ENCODE measurements at regions not wholly inside any gene's neighbourhood (a gene's known extent, or its start where the extent isn't known, plus 50 kb on each side); places are given as distances from the start of the nearest gene placed in this dataset.
"Not testable (repeated sequence)": the region's sequence is repeated elsewhere in the genome, so short reads cannot be mapped to it uniquely, and the experiment has no call there.

DNA sequence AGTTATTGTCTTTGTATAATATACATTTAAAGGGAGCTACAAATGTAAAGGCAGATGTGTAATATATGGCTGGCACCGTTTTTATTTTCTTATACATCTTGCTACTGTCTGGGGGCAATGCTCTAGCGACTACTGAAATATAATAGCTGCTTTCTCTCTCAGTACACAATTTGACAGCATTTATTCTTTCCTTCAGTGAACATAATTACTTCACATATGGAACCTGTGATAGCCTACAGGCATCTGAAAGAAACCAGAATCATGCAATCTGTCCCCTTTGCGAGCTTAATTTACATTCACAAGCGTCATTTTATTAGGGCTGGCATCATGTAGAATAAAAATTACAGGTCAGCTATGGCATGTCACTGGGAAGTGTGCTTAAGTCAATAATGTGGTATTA is 557.5 kb upstream of the PTBP2 start:
- DNase-seq (ENCODE audit: low spot score in 2 of 2) = no peak
- no peak overlapping the region for H3K27ac Mint-ChIP-seq
- ATAC-seq = no peak
- H3K9me3 Mint-ChIP-seq = peaks cover 15 to 16% of the 10 kb centered on the region in 2 donors
- peaks cover 0 to 6% of the 10 kb centered on the region in 2 donors for H3K36me3 Mint-ChIP-seq

DNA sequence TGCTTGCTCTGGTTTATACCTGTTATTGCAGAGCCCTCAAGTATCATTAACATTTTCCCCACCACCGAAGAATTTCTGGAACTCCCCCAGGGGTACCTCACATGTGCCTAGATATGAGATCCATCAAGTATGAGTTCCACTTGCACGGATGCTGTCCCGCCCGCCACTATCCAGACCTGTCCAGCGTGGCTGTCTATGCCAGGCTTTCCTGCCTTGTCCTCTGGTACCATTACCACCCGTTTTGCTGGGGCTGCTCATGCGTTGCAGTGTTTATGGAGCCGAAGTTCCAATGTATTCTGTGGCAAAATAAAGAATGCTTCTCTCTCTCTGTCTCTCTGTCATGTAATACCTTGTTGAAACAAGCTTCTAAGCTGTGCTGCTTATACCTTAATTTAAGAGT is 543.5 kb upstream of the PTBP2 start:
- H3K36me3 Mint-ChIP-seq = no peaks in the 10 kb centered on the region
- no peak overlapping the region for H3K27ac Mint-ChIP-seq
- H3K9me3 Mint-ChIP-seq = peaks cover 14 to 15% of the 10 kb centered on the region in 2 donors
- DNase-seq (ENCODE audit: low spot score in 2 of 2) (no peak), ATAC-seq (no peak)

DNA sequence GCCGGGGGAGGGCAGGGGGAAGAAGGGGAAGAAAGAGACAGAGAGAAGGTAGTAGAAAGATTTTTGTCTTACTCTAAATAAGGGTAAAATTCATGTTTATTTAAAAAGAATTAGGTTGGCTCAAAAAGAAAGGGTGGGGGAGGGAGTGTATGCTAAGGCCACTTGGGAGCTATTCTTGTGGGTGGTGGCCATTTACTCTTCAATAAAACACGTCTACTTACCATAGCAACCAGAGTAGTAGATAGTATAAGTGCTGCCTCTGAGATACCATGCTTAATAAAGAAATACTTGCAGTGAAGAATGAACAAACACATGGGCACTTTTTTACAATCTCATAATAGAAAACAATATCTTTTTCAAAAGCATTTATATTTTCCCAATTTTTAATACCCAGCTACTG is 538.1 kb upstream of the PTBP2 start:
- ATAC-seq (no peak), DNase-seq (ENCODE audit: low spot score in 2 of 2) (no peak)
- no peak overlapping the region for H3K27ac Mint-ChIP-seq
- no peaks in the 10 kb centered on the region for H3K36me3 Mint-ChIP-seq
- peaks cover 5 to 8% of the 10 kb centered on the region in 2 donors for H3K9me3 Mint-ChIP-seq

DNA sequence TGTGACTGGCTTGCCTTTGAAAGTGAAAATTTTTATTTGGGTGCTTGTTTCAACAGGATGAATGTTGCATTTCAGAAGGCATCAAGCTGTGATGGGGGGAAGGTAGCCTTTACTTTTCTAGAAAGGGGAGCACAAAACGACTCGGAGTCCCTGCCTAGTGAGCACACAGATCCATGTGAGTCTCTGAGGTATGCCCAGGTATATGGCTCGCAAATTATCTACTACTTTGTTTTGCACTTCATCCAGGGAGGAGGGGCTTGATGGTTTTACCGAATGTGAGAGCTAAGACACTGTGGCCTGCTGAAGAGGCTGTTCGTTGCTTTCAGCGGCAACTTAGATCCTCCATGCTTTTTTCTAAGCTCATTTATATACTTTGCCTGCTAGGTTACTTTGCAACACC is 537.7 kb upstream of the PTBP2 start:
- DNase-seq (ENCODE audit: low spot score in 2 of 2) (no peak), ATAC-seq (no peak)
- peaks cover 6 to 8% of the 10 kb centered on the region in 2 donors for H3K9me3 Mint-ChIP-seq
- no peaks in the 10 kb centered on the region for H3K36me3 Mint-ChIP-seq
- no peak overlapping the region for H3K27ac Mint-ChIP-seq

DNA sequence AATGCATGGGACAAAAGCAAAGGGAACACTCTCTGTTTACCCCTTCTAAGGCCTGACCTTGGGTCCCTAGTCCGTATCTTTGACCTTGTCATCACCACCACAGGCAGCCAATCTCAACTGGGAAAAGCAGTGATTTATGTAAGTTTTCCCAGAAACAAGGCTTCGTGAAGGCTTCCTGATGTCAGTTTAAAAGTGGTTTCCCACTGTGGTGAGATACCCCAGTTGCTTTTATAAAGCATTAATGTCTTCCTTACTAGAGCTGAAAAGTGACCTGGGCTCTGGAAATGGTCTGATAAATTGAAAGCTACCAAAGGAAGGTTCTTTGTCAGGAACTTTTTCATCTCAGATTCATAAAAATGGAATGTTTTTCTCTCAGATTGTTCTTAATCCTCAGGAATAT is 536.4 kb upstream of the PTBP2 start:
- H3K9me3 Mint-ChIP-seq = peaks cover 0 to 7% of the 10 kb centered on the region in 2 donors
- DNase-seq (ENCODE audit: low spot score in 2 of 2) (no peak), ATAC-seq (no peak)
- no peaks in the 10 kb centered on the region for H3K36me3 Mint-ChIP-seq
- no peak overlapping the region for H3K27ac Mint-ChIP-seq

DNA sequence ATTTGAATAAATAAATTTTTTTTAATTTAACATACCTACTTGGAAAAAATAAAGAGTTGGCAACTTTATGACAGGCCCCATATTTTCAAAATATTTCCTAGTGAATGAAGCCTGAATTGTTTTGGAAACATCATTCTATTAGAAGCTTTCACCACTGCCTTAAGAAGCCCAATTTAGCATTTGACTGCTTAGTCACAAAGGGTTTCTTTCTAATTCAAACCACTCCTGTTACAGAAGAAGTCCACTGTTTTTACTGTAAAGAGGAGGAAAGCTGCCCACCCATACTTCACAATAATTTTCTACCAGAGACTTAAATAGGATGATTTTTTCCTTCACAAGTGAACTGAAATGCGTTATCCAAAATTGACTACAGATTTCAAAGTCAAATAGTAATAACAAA is 534.6 kb upstream of the PTBP2 start:
- DNase-seq (ENCODE audit: low spot score in 2 of 2) (no peak), ATAC-seq (no peak)
- Mint-ChIP-seq H3K36me3 (peaks cover 0 to 6% of the 10 kb centered on the region in 2 donors), H3K27ac (no peak overlapping the region), H3K9me3 (peaks cover 6 to 11% of the 10 kb centered on the region in 2 donors)

DNA sequence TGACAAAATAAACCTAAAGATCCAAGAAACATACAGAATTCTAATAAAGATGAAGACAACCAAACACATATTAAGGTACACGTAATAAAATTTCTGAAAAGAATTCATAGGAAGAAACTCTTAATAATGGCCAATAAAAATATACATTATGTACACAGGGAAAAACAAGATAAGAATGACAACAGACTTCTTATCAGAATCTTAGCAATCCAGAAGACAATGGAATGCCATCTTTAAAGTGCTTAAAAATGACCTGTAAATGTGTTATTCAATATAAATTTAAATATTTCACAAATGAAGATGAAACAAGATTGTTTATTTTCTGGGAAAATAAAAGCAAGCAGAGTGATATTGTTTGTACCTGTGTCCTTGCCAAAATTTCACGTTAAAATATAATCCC is 530.4 kb upstream of the PTBP2 start:
- H3K27ac Mint-ChIP-seq = no peak overlapping the region
- ATAC-seq (no peak), DNase-seq (ENCODE audit: low spot score in 2 of 2) (no peak)
- peaks cover 0 to 6% of the 10 kb centered on the region in 2 donors for H3K36me3 Mint-ChIP-seq
- peaks cover 8 to 11% of the 10 kb centered on the region in 2 donors for H3K9me3 Mint-ChIP-seq

DNA sequence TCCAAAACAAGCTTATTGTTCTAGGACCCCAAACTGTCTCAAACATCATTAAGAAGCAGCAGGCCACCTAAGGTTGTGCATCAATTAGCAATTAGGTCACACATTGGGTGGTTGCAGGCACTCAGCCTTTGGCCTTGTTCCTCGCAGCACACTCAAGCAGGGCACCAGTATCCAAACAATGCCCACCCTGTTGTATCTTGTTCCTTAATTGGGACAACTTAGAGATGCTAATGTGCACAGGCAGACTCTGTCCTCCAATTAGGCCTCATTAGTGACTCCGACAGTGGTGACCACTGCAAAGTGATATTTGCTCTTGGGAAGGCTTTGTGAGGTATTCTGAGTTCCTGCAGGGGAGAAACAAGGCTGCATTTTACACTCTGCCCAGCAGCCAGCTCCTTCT is 515.1 kb upstream of the PTBP2 start:
- Mint-ChIP-seq H3K9me3 (peaks cover 0 to 10% of the 10 kb centered on the region in 2 donors), H3K36me3 (no peaks in the 10 kb centered on the region), H3K27ac (no peak overlapping the region)
- DNase-seq (ENCODE audit: low spot score in 2 of 2) (no peak), ATAC-seq (no peak)

DNA sequence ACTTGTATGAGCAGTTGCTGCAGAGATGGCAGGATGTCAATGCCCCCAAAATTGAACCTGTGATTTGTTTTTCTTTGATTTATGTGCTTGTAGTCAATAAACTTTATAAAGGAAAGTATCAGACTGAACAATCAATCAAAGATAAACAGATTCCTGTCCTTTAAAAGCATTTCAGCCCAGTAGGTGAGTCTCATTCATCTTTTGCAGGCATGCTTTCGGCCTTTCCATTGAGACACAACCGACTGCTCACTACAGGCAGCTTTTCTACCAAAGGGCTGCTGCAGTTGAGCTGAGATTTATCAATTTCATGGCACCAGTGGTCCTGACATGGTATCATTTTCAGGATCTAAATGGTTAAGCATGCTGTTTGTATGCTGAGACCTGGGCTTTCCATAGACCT is 513.6 kb upstream of the PTBP2 start:
- ATAC-seq (no peak), DNase-seq (ENCODE audit: low spot score in 2 of 2) (no peak)
- H3K9me3 Mint-ChIP-seq = peaks cover 0 to 10% of the 10 kb centered on the region in 2 donors
- H3K36me3 Mint-ChIP-seq = no peaks in the 10 kb centered on the region
- no peak overlapping the region for H3K27ac Mint-ChIP-seq

DNA sequence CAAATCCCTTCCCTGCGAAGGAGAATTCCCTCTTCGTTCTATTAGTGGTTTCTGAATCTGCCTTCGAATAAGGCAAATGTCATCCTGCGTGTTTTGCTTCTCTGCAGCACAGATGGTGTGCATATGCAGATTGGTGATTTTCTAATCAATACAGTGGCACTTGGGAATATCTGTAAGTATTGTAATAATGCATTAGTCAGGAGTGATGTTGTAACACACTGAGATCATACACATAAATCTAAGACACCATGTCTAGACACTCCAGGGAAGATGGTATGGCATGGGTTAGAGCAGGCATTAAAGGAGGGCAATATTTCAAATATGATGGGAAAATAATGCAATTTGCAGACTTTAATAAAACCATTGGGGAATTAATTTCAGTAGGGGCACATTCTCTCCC is 513.2 kb upstream of the PTBP2 start:
- Mint-ChIP-seq H3K27ac (no peak overlapping the region), H3K36me3 (no peaks in the 10 kb centered on the region), H3K9me3 (peaks cover 0 to 10% of the 10 kb centered on the region in 2 donors)
- ATAC-seq = no peak
- DNase-seq (ENCODE audit: low spot score in 2 of 2) = no peak

DNA sequence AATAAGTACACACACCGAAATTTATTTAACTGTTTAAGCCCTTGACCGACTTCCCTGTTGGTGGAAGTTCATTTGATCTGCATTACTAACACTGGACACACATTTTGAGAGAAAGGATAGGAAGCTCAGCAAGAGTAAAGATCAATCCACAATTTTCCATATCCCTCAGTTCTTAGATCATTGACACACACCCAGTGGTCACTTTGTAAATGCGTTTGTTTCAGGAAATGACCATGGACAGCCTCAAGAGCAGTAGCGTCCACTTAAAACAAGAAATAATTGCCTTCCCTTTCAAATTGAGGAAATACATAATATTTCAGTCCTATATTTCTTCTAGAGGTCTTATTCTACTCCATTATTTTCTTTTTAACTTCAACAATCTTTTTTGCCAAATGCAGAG is 511.5 kb upstream of the PTBP2 start:
- Mint-ChIP-seq H3K9me3 (peaks cover 0 to 7% of the 10 kb centered on the region in 2 donors), H3K27ac (no peak overlapping the region), H3K36me3 (no peaks in the 10 kb centered on the region)
- DNase-seq (ENCODE audit: low spot score in 2 of 2) (no peak), ATAC-seq (no peak)

DNA sequence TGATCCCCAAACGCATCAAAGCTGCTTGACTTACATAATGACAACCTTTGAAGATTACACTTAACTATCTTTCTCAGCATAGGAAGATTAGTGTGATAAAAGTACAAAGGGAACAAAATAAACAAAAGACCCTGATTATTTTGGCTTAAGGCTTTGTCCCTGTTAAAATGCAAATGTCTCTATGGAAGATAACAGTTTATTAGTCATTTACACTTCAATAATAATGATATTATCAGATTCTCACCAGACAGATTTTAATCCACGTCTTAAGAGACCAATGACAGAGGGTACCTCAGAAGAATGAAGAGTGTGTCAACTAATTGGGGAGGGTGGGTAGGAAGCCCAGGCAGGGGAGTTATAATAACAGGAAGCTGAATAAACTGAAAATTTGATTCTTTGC is 510.4 kb upstream of the PTBP2 start:
- Mint-ChIP-seq H3K36me3 (no peaks in the 10 kb centered on the region), H3K27ac (no peak overlapping the region), H3K9me3 (peaks cover 2% of the 10 kb centered on the region in 2 donors)
- DNase-seq (ENCODE audit: low spot score in 2 of 2) (no peak), ATAC-seq (no peak)

DNA sequence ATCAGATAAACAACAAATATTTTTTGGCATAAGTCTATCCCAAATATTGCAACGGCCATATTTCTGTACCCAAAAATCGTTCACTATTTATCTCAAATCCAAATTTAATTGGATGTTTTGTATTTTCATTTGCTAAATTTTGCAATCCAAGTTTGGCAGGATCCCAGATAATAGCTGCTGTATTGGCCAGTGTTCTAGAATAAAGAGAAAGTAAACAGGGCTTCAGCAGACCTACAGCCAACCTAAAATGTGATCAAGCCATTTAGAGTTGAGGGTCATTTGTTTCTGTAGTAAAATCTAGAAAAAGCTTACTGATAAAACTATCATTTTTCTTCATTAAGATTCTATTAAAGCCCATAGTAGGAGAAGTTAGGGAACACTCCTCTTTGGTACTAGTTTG is 506.6 kb upstream of the PTBP2 start:
- DNase-seq (ENCODE audit: low spot score in 2 of 2) = no peak
- no peak for ATAC-seq
- H3K27ac Mint-ChIP-seq = no peak overlapping the region
- H3K9me3 Mint-ChIP-seq = peaks cover 5 to 14% of the 10 kb centered on the region in 2 donors
- H3K36me3 Mint-ChIP-seq = no peaks in the 10 kb centered on the region

DNA sequence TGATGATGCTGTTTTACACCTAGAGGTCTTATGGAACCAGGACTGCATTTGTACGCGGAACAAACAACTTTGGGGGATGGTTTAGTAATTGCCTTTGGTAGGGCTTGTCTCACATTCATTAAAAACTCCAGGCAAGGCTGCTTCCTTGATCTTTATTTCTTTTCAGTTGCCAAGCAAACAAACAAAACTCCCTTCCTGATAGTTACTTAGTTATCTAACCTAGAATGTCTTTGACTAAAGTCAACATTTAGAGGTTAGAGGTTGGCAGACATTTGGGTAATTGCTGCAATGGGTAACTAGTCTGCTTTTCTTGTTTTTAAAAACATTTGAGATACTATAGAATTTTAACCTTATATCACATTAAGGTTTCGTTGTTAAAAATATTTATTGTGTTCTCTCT is 500.9 kb upstream of the PTBP2 start:
- no peak for ATAC-seq
- Mint-ChIP-seq H3K36me3 (no peaks in the 10 kb centered on the region), H3K9me3 (peaks cover 4 to 14% of the 10 kb centered on the region in 2 donors), H3K27ac (no peak overlapping the region)
- DNase-seq (ENCODE audit: low spot score in 2 of 2) = no peak

DNA sequence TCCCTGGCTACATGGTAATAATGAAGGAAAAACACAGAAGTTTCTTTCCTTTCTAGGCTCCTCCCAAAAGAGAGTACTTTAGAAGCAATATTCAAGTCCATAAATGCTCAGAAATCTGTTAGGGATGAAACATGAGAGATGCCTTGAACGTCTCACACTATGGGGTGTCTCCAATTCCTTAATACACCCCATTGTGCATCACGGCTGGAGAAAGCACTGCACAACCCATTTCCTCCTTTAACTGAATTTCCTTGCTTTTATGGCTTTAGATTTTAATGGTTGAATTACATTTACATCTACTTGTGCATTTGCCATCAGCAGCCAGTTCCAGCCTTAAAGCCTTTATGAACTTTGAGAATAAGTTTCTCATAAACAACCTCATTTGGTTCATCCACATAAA is 498.9 kb upstream of the PTBP2 start:
- no peak for ATAC-seq
- no peak for DNase-seq (ENCODE audit: low spot score in 2 of 2)

DNA sequence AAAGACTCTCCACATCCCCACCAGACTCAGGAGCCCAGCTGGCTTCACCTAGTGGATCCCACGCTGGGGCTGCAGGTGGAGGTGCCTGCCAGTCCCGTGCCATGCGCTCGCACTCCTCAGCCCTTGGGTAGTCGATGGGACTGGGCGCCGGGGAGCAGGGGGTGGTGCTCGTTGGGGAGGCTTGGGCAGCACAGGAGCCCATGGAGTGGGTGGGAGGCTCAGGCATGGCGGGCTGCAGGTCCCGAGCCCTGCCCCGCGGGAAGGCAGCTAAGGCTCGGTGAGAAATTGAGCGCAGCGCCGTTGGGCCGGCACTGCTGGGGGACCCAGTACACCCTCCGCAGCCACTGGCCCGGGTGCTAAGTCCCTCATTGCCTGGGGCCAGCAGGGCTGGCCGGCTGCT is 497.4 kb upstream of the PTBP2 start:
- ATAC-seq = not testable (repeated sequence)

More for the DNA sequence above, 498.9 kb upstream of the PTBP2 start:
- H3K9me3 Mint-ChIP-seq = peaks cover under 1 to 3% of the 10 kb centered on the region in 2 donors
- no peak overlapping the region for H3K27ac Mint-ChIP-seq
- H3K36me3 Mint-ChIP-seq = no peaks in the 10 kb centered on the region

DNA sequence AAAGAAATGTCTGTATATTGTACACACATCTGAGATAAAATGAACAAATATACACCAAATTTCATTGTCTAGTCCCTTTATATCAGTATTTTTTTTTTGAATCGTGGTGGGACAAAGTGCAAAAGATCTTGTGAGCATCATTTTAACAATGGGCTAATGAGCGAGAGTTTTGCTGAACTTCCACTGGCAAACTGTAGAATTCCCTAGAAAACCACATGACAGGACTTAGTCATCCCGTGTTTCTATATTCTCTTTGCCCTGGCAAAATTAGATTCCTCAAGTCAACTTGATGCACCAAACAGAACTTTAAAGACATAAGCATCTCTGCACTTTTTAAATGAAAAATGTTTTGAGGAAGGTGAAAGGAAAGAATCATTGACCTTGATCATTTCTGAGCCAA is 488.2 kb upstream of the PTBP2 start:
- no peak for ATAC-seq
- no peak for DNase-seq (ENCODE audit: low spot score in 2 of 2)
- H3K27ac Mint-ChIP-seq = no peak overlapping the region
- no peaks in the 10 kb centered on the region for H3K36me3 Mint-ChIP-seq
- H3K9me3 Mint-ChIP-seq = no peaks in the 10 kb centered on the region

More for the DNA sequence above, 497.4 kb upstream of the PTBP2 start:
- not testable (repeated sequence) for H3K9me3 Mint-ChIP-seq; H3K36me3 Mint-ChIP-seq; H3K27ac Mint-ChIP-seq; DNase-seq (ENCODE audit: low spot score in 2 of 2)

DNA sequence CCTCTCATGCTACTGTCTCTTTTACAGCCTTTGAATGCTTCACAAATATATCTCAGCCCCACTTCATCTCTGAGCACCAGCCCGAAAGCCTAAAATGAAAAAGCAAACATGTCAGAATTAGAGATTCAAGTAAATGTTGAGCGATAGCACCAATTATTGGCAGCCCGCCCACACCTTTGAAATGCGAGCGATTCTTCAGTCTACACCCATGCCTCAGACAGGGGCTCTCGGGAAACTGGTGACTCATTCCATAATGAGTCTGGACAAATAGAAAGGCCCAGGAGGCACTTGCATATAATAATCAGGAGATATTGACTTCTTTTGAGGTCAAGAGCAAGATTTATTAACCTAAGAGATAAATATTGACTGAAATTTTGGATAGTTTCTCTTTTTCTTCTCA is 487.3 kb upstream of the PTBP2 start:
- Mint-ChIP-seq H3K36me3 (no peaks in the 10 kb centered on the region), H3K9me3 (no peaks in the 10 kb centered on the region), H3K27ac (no peak overlapping the region)
- DNase-seq (ENCODE audit: low spot score in 2 of 2) (no peak), ATAC-seq (no peak)

DNA sequence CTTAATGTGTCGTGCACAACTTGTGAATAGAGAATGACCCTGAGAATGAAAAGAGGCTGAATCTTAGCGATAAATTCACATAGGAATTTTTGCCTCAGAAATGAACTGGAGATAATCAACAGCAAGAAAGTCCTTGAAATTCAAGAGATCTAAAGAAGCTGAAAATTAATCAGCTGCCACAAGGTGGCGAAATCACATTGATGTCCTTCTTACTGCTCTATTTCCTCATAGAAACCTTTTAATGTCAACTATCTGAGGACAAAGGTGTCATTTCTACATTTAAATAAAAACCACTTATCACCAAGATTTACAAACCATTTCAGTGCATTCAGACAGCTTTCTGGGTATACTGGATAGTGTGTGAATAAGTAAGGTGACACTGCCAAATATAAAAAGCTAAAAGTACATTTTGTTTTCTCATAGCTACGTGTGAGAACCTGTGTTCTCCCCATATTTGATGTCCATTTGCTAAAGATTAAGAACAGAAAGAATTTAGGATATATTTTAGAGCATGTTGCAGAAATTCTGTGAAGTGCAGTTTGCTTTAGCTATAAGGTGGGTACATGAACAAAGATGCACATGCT is 485.3 kb upstream of the PTBP2 start:
- peak in 1 of 2 donors; percentile 2 for DNase-seq (ENCODE audit: low spot score in 2 of 2)
- ATAC-seq = no peak
- Mint-ChIP-seq H3K9me3 (no peaks in the 10 kb centered on the region), H3K27ac (no peak overlapping the region), H3K36me3 (no peaks in the 10 kb centered on the region)

Data from activated naive CD4-positive, alpha-beta T cell treated with anti-CD3 and anti-CD28 coated beads, Interleukin-2, amount 50 U/mL, for 72 hours (primary cell).